Natural killer cell (primary cell): ENCODE measurements at regions not wholly inside any gene's neighbourhood (a gene's known extent, or its start where the extent isn't known, plus 50 kb on each side); places are given as distances from the start of the nearest gene placed in this dataset.

Source experiments
- ATAC-seq, 3 donors: fragments of 150-1000 bp in 2 of 3; fragments of 200-7000 bp in 1 of 3; cut with Tn5 transposase; 1 replicate in 1 of 3; 2 replicates in 2 of 3; pipeline ENCODE4 v1.10.0; 2021; ENCODE audit warnings: mild to moderate bottlenecking in 2 of 3, moderate library complexity in 2 of 3
- DNase-seq, 2 donors: peaks; one replicate each; pipeline versions ENCODE4 v3.0.0 to v3.0.0-alpha.2; 2013 to 2021; ENCODE audit warnings: mixed read lengths in 1 of 2
- H3K27ac ChIP-seq: one replicate; pipeline ENCODE4 v1.5.1; 2013; ENCODE audit warnings: mild to moderate bottlenecking, low read length
- H3K27me3 ChIP-seq: one replicate; pipeline ENCODE4 v1.6.1; 2013; ENCODE audit warnings: low read length; ENCODE audit not compliant: control insufficient read depth, insufficient read depth
- H3K36me3 ChIP-seq: one replicate; pipeline ENCODE4 v1.6.1; 2013; ENCODE audit warnings: low read length; ENCODE audit not compliant: control insufficient read depth, insufficient read depth
- H3K4me1 ChIP-seq: one replicate; pipeline ENCODE4 v1.6.1; 2013; ENCODE audit warnings: low read length; ENCODE audit not compliant: control insufficient read depth, insufficient read depth
- H3K4me3 ChIP-seq: one replicate; pipeline ENCODE4 v1.5.1; 2013; ENCODE audit warnings: low read length
- H3K9me3 ChIP-seq: one replicate; pipeline ENCODE4 v1.6.1; 2013; ENCODE audit warnings: low read length; ENCODE audit not compliant: control insufficient read depth, insufficient read depth
- H3K27ac Mint-ChIP-seq, 2 donors: one replicate each; pipeline ENCODE4 v1.8.0; 2022; ENCODE audit warnings: mild to moderate bottlenecking in 2 of 2, mixed read lengths in 2 of 2, moderate library complexity in 1 of 2
- H3K27me3 Mint-ChIP-seq, 2 donors: one replicate each; pipeline ENCODE4 v1.8.0; 2022; ENCODE audit warnings: low read depth in 2 of 2, mixed read lengths in 2 of 2
- H3K36me3 Mint-ChIP-seq: one replicate; pipeline ENCODE4 v1.8.0; 2022; ENCODE audit warnings: mixed read lengths
- H3K4me1 Mint-ChIP-seq, 2 donors: one replicate each; pipeline ENCODE4 v1.8.0; 2022; ENCODE audit warnings: mixed read lengths in 2 of 2
- H3K4me3 Mint-ChIP-seq: one replicate; pipeline ENCODE4 v1.8.0; 2022; ENCODE audit warnings: mild to moderate bottlenecking, moderate library complexity, mixed read lengths
- H3K9me3 Mint-ChIP-seq, 2 donors: one replicate each; pipeline ENCODE4 v1.8.0; 2022; ENCODE audit warnings: mixed read lengths in 2 of 2
- WGBS: methylation state at CpG from one replicate; pipeline ENCODE4 v1.1.7; 2013; ENCODE audit warnings: missing lambda C conversion rate; ENCODE audit not compliant: insufficient coverage; 5-methylcytosine and 5-hydroxymethylcytosine counted together
- intact Hi-C: fragments of 100-400 bp; cut with micrococcal nuclease; formaldehyde crosslinking; loops from one replicate; pipeline ENCODE4 v1.14.2; 2022
- TF ChIP-seq, protein P1 (sequence below): fragments of 200-600 bp; IDR thresholded peaks from one replicate; pipeline ENCODE4 v1.8.0; 2022; ENCODE audit warnings: antibody characterized with exemption

DNA sequence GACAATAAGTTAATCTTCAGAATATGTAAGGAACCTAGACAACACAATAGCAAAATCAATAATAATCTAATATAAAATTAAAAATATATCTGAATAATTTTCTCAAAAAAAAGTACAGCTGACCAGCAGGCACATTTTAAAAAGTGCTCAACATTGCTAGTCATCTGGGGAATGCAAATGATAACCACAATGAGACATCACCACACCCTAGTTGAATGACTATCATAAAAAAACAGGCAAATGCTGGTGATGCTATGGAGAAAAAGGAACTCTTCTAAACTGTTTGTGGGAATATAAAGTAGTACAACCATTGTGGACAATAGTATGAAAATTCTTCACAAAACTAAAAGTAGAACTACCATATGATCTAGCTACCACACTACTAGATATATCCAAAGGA is 956.9 kb upstream of the NDST4 start:
- Mint-ChIP-seq H3K4me1 (no peaks in the 10 kb centered on the region), H3K27me3 (no peaks in the 10 kb centered on the region), H3K4me3 (no peak overlapping the region), H3K27ac (no peak overlapping the region), H3K36me3 (no peaks in the 10 kb centered on the region), H3K9me3 (peaks cover 14 to 23% of the 10 kb centered on the region in 2 donors)
- Histone ChIP-seq H3K9me3 (peaks cover 6% of the 10 kb centered on the region), H3K27me3 (no peaks in the 10 kb centered on the region), H3K4me1 (no peaks in the 10 kb centered on the region), H3K27ac (no peak overlapping the region), H3K36me3 (no peaks in the 10 kb centered on the region), H3K4me3 (no peak overlapping the region)
- ATAC-seq: no peak
- TF ChIP-seq, protein P1, sequence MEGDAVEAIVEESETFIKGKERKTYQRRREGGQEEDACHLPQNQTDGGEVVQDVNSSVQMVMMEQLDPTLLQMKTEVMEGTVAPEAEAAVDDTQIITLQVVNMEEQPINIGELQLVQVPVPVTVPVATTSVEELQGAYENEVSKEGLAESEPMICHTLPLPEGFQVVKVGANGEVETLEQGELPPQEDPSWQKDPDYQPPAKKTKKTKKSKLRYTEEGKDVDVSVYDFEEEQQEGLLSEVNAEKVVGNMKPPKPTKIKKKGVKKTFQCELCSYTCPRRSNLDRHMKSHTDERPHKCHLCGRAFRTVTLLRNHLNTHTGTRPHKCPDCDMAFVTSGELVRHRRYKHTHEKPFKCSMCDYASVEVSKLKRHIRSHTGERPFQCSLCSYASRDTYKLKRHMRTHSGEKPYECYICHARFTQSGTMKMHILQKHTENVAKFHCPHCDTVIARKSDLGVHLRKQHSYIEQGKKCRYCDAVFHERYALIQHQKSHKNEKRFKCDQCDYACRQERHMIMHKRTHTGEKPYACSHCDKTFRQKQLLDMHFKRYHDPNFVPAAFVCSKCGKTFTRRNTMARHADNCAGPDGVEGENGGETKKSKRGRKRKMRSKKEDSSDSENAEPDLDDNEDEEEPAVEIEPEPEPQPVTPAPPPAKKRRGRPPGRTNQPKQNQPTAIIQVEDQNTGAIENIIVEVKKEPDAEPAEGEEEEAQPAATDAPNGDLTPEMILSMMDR: no peak
- intact Hi-C loops: no loop called here
- DNase-seq: no peak

DNA sequence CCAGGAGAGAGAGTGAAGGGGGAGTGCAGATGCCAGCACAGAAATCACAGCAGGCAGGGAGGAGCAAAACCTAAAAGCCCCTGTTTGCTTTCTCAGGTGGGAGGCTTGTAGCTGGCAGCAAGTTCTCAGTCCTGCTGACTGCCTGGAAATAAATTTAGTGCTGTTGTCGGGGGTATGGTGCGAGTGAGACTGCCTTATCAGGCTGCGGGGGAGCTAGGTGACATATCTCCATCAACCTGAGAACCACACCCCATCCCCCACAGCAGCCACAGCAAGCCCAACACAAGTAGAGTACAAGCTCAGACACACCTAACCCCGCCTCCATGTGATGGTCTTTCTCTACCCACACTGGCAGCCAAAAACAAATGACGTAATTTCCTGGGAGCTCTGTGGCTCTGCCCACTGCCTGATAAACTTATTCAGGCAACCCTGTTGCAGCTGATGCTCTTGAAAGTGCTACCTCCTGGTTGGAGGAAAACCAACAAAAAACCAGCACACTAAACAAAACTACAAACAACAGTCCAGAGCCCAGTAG is 953.4 kb upstream of the NDST4 start:
- no peak overlapping the region for H3K27ac Mint-ChIP-seq
- TF ChIP-seq, protein P1: no peak
- no peaks in the 10 kb centered on the region for H3K27me3 ChIP-seq
- DNase-seq: no peak
- H3K4me3 Mint-ChIP-seq: no peak overlapping the region
- no peaks in the 10 kb centered on the region for H3K36me3 Mint-ChIP-seq
- 92% methylated on average over 5 of the region's 5 CpGs for WGBS
- no peaks in the 10 kb centered on the region for H3K36me3 ChIP-seq
- H3K4me1 ChIP-seq: no peaks in the 10 kb centered on the region
- H3K27ac ChIP-seq: no peak overlapping the region
- no peak for ATAC-seq
- no peaks in the 10 kb centered on the region for H3K27me3 Mint-ChIP-seq
- intact Hi-C loops: no loop called here
- H3K9me3 ChIP-seq: peaks cover 6% of the 10 kb centered on the region
- H3K9me3 Mint-ChIP-seq: peaks cover 6 to 19% of the 10 kb centered on the region in 2 donors
- H3K4me3 ChIP-seq: no peak overlapping the region
- no peaks in the 10 kb centered on the region for H3K4me1 Mint-ChIP-seq

DNA sequence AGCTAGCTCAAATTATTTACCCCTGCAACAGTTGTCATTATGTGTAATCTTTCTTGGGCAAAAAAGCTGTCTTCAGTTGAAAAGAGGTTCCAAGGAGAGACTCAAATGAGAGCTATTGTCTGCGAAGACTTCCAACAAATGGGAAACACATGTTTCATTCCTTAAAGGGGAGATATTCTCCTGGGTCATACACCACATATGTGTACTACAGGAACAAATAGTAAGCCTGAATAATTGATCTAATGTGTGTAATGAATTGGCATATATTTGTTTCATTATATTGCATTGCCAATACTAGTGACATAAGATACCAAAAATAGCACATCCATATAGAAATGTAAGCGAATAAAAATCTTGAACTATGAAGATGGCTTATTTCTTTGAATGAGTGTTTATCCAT is 950.9 kb upstream of the NDST4 start:
- H3K36me3 Mint-ChIP-seq: no peaks in the 10 kb centered on the region
- Histone ChIP-seq H3K27ac (no peak overlapping the region), H3K36me3 (no peaks in the 10 kb centered on the region), H3K9me3 (peaks cover 6% of the 10 kb centered on the region), H3K4me1 (no peaks in the 10 kb centered on the region), H3K4me3 (no peak overlapping the region), H3K27me3 (no peaks in the 10 kb centered on the region)
- ATAC-seq (no peak), DNase-seq (no peak)
- TF ChIP-seq, protein P1: no peak
- 100% methylated on average over 1 of the region's 2 CpGs for WGBS
- H3K9me3 Mint-ChIP-seq: peaks cover 4 to 12% of the 10 kb centered on the region in 2 donors
- no peaks in the 10 kb centered on the region for H3K27me3 Mint-ChIP-seq
- no peak overlapping the region for H3K4me3 Mint-ChIP-seq
- no peaks in the 10 kb centered on the region for H3K4me1 Mint-ChIP-seq
- intact Hi-C loops: no loop called here
- no peak overlapping the region for H3K27ac Mint-ChIP-seq

DNA sequence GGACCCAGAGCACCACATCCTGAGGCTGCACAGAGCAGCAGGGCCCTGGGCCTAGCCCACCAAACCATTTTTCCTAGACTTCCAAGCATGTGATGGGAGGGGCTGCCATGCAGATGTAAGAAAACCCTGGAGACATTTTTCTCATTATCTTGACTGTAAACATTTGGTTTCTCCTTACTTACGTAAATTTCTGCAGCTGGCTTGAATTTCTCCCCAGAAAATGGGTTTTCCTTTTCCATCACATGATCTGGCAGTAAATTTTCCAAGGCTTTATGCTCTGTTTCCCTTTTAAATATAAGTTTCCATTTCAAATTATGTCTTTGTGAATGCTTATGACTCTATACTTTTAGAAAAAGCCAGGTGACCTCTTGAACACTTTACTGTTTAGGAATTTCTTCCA is 945.9 kb upstream of the NDST4 start:
- H3K9me3 ChIP-seq: no peaks in the 10 kb centered on the region
- H3K4me3 Mint-ChIP-seq: no peak overlapping the region
- no peaks in the 10 kb centered on the region for H3K4me1 ChIP-seq
- H3K36me3 ChIP-seq: no peaks in the 10 kb centered on the region
- TF ChIP-seq, protein P1: no peak
- no peak for ATAC-seq
- intact Hi-C loops: no loop called here
- no peak overlapping the region for H3K27ac ChIP-seq
- no peaks in the 10 kb centered on the region for H3K4me1 Mint-ChIP-seq
- H3K27me3 ChIP-seq: no peaks in the 10 kb centered on the region
- H3K9me3 Mint-ChIP-seq: peaks cover 2 to 5% of the 10 kb centered on the region in 2 donors
- no peaks in the 10 kb centered on the region for H3K27me3 Mint-ChIP-seq
- 88% methylated on average over 1 of the region's 1 CpG for WGBS
- no peaks in the 10 kb centered on the region for H3K36me3 Mint-ChIP-seq
- H3K4me3 ChIP-seq: no peak overlapping the region
- no peak overlapping the region for H3K27ac Mint-ChIP-seq
- DNase-seq: no peak
